Kidney (tissue), 13 donors: ENCODE measurements at regions not wholly inside any gene's neighbourhood (a gene's known extent, or its start where the extent isn't known, plus 50 kb on each side); places are given as distances from the start of the nearest gene placed in this dataset.

ENCODE experiments used
- DNase-seq, 5 donors: peaks; one replicate each; pipeline ENCODE4 v3.0.0-alpha.2; 2013 to 2020
- FAIRE-seq: peaks from 2 replicates; lab custom pipeline; 2012; peaks lifted over from hg19 to GRCh38; lab: Jason Lieb, UNC
- H3K27ac ChIP-seq, 2 donors: one replicate each; pipeline ENCODE4 v1.7.0; 2013; ENCODE audit warnings: low read depth in 2 of 2, low read length in 2 of 2, inconsistent platforms in 1 of 2
- H3K27me3 ChIP-seq: one replicate; pipeline ENCODE4 v1.7.1; 2013; ENCODE audit warnings: low read length, inconsistent platforms; ENCODE audit not compliant: control insufficient read depth, insufficient read depth
- H3K36me3 ChIP-seq, 3 donors: one replicate each; pipeline versions ENCODE4 v1.7.0 to v1.7.1; 2013; ENCODE audit warnings: low read length in 3 of 3, control low read depth in 1 of 3, inconsistent platforms in 1 of 3; ENCODE audit not compliant: insufficient read depth in 3 of 3, control insufficient read depth in 2 of 3
- H3K4me1 ChIP-seq, 3 donors: one replicate each; pipeline versions ENCODE4 v1.7.0 to v1.7.1; 2013; ENCODE audit warnings: low read length in 3 of 3, inconsistent platforms in 1 of 3, low read depth in 1 of 3; ENCODE audit not compliant: control insufficient read depth in 2 of 3, insufficient read depth in 2 of 3
- H3K4me3 ChIP-seq, 3 donors: one replicate each; pipeline versions ENCODE4 v1.7.0 to v1.8.1; 2013; ENCODE audit warnings: low read length in 3 of 3, control low read depth in 1 of 3, inconsistent platforms in 1 of 3
- H3K9ac ChIP-seq, 3 donors: one replicate each; pipeline versions ENCODE4 v1.7.0 to v1.7.1; 2013; ENCODE audit warnings: low read length in 3 of 3, control low read depth in 1 of 3, inconsistent platforms in 1 of 3
- H3K9me3 ChIP-seq, 3 donors: one replicate each; pipeline versions ENCODE4 v1.7.0 to v1.7.1; 2013; ENCODE audit warnings: low read length in 3 of 3, control low read depth in 1 of 3, inconsistent platforms in 1 of 3; ENCODE audit not compliant: control insufficient read depth in 2 of 3, insufficient read depth in 1 of 3
- intact Hi-C: fragments of 100-400 bp; cut with DNase I; formaldehyde crosslinking; loops from one replicate; pipeline ENCODE4 v1.11.1; 2022
- TF ChIP-seq, protein P1 (sequence below): IDR thresholded peaks from 3 replicates; pipeline ENCODE4 v1.5.1; 2012; ENCODE audit warnings: mild to moderate bottlenecking, moderate library complexity, borderline replicate concordance; ENCODE audit not compliant: insufficient read depth; ENCODE audit errors: extremely low read depth
- donor health status: control.
- donor health status: control.
- donor health status: control.
- donor health status: control.
- donor health status: control.
- donor health status: DM: yes; HTN: yes; CAD: no.
- donor health status: Normal renal cell carcinoma (clear cell type).

- Histone ChIP-seq H3K27me3 (no peaks in the 10 kb centered on the region), H3K9ac (no peak overlapping the region), H3K36me3 (peaks cover 0 to 5% (median 0%) of the 10 kb centered on the region in 3 donors), H3K4me1 (peaks cover 12 to 35% (median 20%) of the 10 kb centered on the region in 3 donors), H3K9me3 (peaks cover 0 to 2% (median 0%) of the 10 kb centered on the region in 3 donors), H3K27ac (peak overlapping the region; percentile 10 to 12), H3K4me3 (no peak overlapping the region)
- TF ChIP-seq, protein P1, sequence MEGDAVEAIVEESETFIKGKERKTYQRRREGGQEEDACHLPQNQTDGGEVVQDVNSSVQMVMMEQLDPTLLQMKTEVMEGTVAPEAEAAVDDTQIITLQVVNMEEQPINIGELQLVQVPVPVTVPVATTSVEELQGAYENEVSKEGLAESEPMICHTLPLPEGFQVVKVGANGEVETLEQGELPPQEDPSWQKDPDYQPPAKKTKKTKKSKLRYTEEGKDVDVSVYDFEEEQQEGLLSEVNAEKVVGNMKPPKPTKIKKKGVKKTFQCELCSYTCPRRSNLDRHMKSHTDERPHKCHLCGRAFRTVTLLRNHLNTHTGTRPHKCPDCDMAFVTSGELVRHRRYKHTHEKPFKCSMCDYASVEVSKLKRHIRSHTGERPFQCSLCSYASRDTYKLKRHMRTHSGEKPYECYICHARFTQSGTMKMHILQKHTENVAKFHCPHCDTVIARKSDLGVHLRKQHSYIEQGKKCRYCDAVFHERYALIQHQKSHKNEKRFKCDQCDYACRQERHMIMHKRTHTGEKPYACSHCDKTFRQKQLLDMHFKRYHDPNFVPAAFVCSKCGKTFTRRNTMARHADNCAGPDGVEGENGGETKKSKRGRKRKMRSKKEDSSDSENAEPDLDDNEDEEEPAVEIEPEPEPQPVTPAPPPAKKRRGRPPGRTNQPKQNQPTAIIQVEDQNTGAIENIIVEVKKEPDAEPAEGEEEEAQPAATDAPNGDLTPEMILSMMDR: no peak
- DNase-seq: peak; percentile 53 to 88 (median 67)
- no peak for FAIRE-seq
- intact Hi-C loops: no loop called here
Observed at GRCh38 chr17:77465358-77466041, 324.7 kb downstream of the SEC14L1 start.

DNA sequence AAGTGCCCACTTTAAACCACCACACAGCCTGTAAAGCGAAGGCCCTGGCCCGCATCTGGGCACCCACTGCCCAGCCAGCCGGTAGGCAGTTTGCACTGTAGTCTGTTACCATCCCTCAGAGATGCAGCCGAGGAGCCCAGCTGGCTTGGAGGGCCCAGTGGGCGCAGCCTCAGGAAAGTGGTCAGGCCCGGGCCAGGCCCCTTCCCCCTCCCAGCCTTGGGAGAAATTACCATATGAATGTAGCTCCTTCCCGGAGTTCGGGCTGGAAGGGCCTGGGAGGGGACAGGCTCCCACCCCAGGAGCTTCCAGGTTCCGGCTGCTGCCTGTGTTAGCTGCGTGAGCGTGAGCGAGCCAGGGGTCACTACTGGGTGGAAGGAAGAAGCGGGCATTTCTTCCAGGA, 325.4 kb downstream of the SEC14L1 start:
- peak in 4 of 5 donors; percentile 66 to 86 (median 74) for DNase-seq
- intact Hi-C loops: no loop called here
- Histone ChIP-seq H3K4me3 (no peak overlapping the region), H3K4me1 (peaks cover 13 to 40% (median 20%) of the 10 kb centered on the region in 3 donors), H3K27me3 (no peaks in the 10 kb centered on the region), H3K27ac (peak overlapping the region; percentile 12 to 36), H3K9ac (no peak overlapping the region), H3K36me3 (peaks cover 0 to 5% (median 0%) of the 10 kb centered on the region in 3 donors), H3K9me3 (peaks cover 0 to 2% (median 0%) of the 10 kb centered on the region in 3 donors)
- no peak for FAIRE-seq
- TF ChIP-seq, protein P1: no peak

- H3K4me3 ChIP-seq: no peak overlapping the region
- intact Hi-C loops: no loop called here
- peaks cover 0 to 5% (median 0%) of the 10 kb centered on the region in 3 donors for H3K36me3 ChIP-seq
- TF ChIP-seq, protein P1: no peak
- FAIRE-seq (no peak), DNase-seq (no peak)
- H3K27me3 ChIP-seq: no peaks in the 10 kb centered on the region
- peaks cover 13 to 41% (median 22%) of the 10 kb centered on the region in 3 donors for H3K4me1 ChIP-seq
- peak overlapping the region; percentile 36 to 57 for H3K27ac ChIP-seq
- no peak overlapping the region for H3K9ac ChIP-seq
- H3K9me3 ChIP-seq: peaks cover 0 to 2% (median 0%) of the 10 kb centered on the region in 3 donors
Observed at GRCh38 chr17:77466596-77467223, 325.9 kb downstream of the SEC14L1 start.
